SH-SY5Y (cell line): ENCODE measurements at regions not wholly inside any gene's neighbourhood (a gene's known extent, or its start where the extent isn't known, plus 50 kb on each side); places are given as distances from the start of the nearest gene placed in this dataset.

Experiments
- GATA2 ChIP-seq: IDR thresholded peaks from 2 replicates; pipeline ENCODE4 v1.6.1; 2011; ENCODE audit warnings: mild to moderate bottlenecking, low read depth, low read length
- GATA3 ChIP-seq: IDR thresholded peaks from 2 replicates; pipeline ENCODE4 v1.6.1; 2011; ENCODE audit warnings: low read depth, mild to moderate bottlenecking, low read length, moderate library complexity

- TF ChIP-seq GATA2 (no peak), GATA3 (no peak)
Observed at GRCh38 chr15:31485911-31486461, 159.4 kb downstream of the KLF13 start.
